HEK293T (cell line): ENCODE measurements at regions not wholly inside any gene's neighbourhood (a gene's known extent, or its start where the extent isn't known, plus 50 kb on each side); places are given as distances from the start of the nearest gene placed in this dataset.
"Not testable (repeated sequence)": the region's sequence is repeated elsewhere in the genome, so short reads cannot be mapped to it uniquely, and the experiment has no call there.

Source experiments
- ARNT ChIP-seq: fragments of 450-650 bp; IDR thresholded peaks from 2 replicates; pipeline ENCODE4 v1.6.1; 2017; ENCODE audit warnings: mild to moderate bottlenecking
- BHLHE40 ChIP-seq: fragments of 450-650 bp; IDR thresholded peaks from 2 replicates; pipeline ENCODE4 v1.6.1; 2016; ENCODE audit warnings: mild to moderate bottlenecking, moderate library complexity, borderline replicate concordance
- CTBP1 ChIP-seq: fragments of 450-650 bp; IDR thresholded peaks from 2 replicates; pipeline ENCODE4 v1.6.1; 2016; ENCODE audit warnings: borderline replicate concordance
- FOXA1 ChIP-seq: fragments of 450-650 bp; IDR thresholded peaks from 2 replicates; pipeline ENCODE4 v1.6.1; 2016; ENCODE audit warnings: mild to moderate bottlenecking
- FOXK2 ChIP-seq: fragments of 450-650 bp; IDR thresholded peaks from 2 replicates; pipeline ENCODE4 v1.6.1; 2016; ENCODE audit warnings: mild to moderate bottlenecking
- FOXM1 ChIP-seq: fragments of 450-650 bp; IDR thresholded peaks from 2 replicates; pipeline ENCODE4 v1.6.1; 2017; ENCODE audit warnings: mild to moderate bottlenecking, borderline replicate concordance
- HDGF ChIP-seq: fragments of 450-650 bp; IDR thresholded peaks from 2 replicates; pipeline ENCODE4 v1.6.1; 2017; ENCODE audit warnings: antibody characterized with exemption, borderline replicate concordance
- L3MBTL2 ChIP-seq: fragments of 450-650 bp; conservative IDR thresholded peaks from 2 replicates; pipeline ENCODE4 v1.6.1; 2016; ENCODE audit warnings: mild to moderate bottlenecking
- NFRKB ChIP-seq: fragments of 450-650 bp; IDR thresholded peaks from 2 replicates; pipeline ENCODE4 v1.6.1; 2016; ENCODE audit warnings: mild to moderate bottlenecking, moderate library complexity
- PKNOX1 ChIP-seq: fragments of 450-650 bp; IDR thresholded peaks from 2 replicates; pipeline ENCODE4 v1.6.1; 2016
- SP1 ChIP-seq: fragments of 450-650 bp; IDR thresholded peaks from 2 replicates; pipeline ENCODE4 v1.6.1; 2017
- SUZ12 ChIP-seq: fragments of 450-650 bp; IDR thresholded peaks from 2 replicates; pipeline ENCODE4 v1.6.1; 2016; ENCODE audit warnings: mild to moderate bottlenecking
- TARDBP ChIP-seq: fragments of 450-650 bp; IDR thresholded peaks from 2 replicates; pipeline ENCODE4 v1.6.1; 2016
- ZNF384 ChIP-seq: fragments of 450-650 bp; IDR thresholded peaks from 2 replicates; pipeline ENCODE4 v1.6.1; 2016

- TF ChIP-seq L3MBTL2, BHLHE40, FOXA1, NFRKB, FOXK2, SUZ12, ZNF384, ARNT, FOXM1, PKNOX1, HDGF, CTBP1, SP1, TARDBP: not testable (repeated sequence)
Measured at GRCh38 chr17:20633268-20634059, 53.9 kb downstream of the CDRT15L2 start.
